HepG2 (cell line): ENCODE measurements at regions not wholly inside any gene's neighbourhood (a gene's known extent, or its start where the extent isn't known, plus 50 kb on each side); places are given as distances from the start of the nearest gene placed in this dataset.
"Not testable (repeated sequence)": the region's sequence is repeated elsewhere in the genome, so short reads cannot be mapped to it uniquely, and the experiment has no call there.

Experiments used
- ATAC-seq: fragments of 200-7000 bp; cut with Tn5 transposase; 3 replicates; pipeline ENCODE4 v1.9.1; 2020; ENCODE audit warnings: mild to moderate bottlenecking, moderate library complexity
- BruUV-seq: library from RNA; stranded (reverse); fragments of 400-500 nt; replicated peaks from 2 replicates; lab custom pipeline; 2021; lab: Mats Ljungman, UMichigan
- CTCF ChIA-PET: fragments of 300-600 bp; formaldehyde crosslinking; extraction: SDS; loops from one replicate; lab custom pipeline; 2021; ENCODE audit warnings: low total read pairs, inconsistent platforms, low intra/inter-chr PET ratio; lab: Yijun Ruan, JAX
- POLR2A ChIA-PET: fragments of 350-600 bp; sonication (Branson Sonifier 250); formaldehyde crosslinking; loops from one replicate; lab custom pipeline; 2020; ENCODE audit warnings: antibody characterized with exemption, inconsistent platforms; lab: Yijun Ruan, JAX
- DNase-seq: peaks from one replicate; pipeline ENCODE4 v3.0.0-alpha.2; 2015; ENCODE audit warnings: low spot score
- FAIRE-seq: peaks from 3 replicates; lab custom pipeline; 2011; peaks lifted over from hg19 to GRCh38; lab: Jason Lieb, UNC
- H2AFZ ChIP-seq: one replicate; pipeline ENCODE4 v1.6.1; 2011; ENCODE audit warnings: low read length, inconsistent platforms
- H3K27ac ChIP-seq: fragments of 300-600 bp; 3 replicates; pipeline ENCODE4 v1.8.0; 2011; ENCODE audit warnings: mixed run types, mild to moderate bottlenecking, mixed read lengths, low read length, inconsistent platforms; ENCODE audit not compliant: insufficient read depth; ENCODE audit errors: extremely low read length
- H3K27me3 ChIP-seq, 2 experiments: fragments of 200-600 bp in 1 of 2; 2 replicates in 1 of 2; 3 replicates in 1 of 2; pipeline versions ENCODE4 v1.6.0 to v1.8.0; 2011; ENCODE audit warnings: low read length in 2 of 2, mild to moderate bottlenecking in 2 of 2, moderate library complexity in 2 of 2, inconsistent platforms in 1 of 2; ENCODE audit not compliant: insufficient read depth in 2 of 2, control insufficient read depth in 1 of 2
- H3K36me3 ChIP-seq, 2 experiments: fragments of 200-600 bp in 1 of 2; replicated peaks in 1 of 2; 2 replicates in 1 of 2; 3 replicates in 1 of 2; pipeline versions ENCODE4 v1.5.1 to v1.8.0; 2011; ENCODE audit warnings: low read length in 2 of 2, inconsistent platforms in 1 of 2; ENCODE audit not compliant: insufficient read depth in 2 of 2, control insufficient read depth in 1 of 2
- H3K4me1 ChIP-seq: 2 replicates; pipeline ENCODE4 v1.5.1; 2012; ENCODE audit warnings: low read length, inconsistent platforms; ENCODE audit not compliant: insufficient read depth
- H3K4me2 ChIP-seq: 2 replicates; pipeline ENCODE4 v1.6.0; 2011; ENCODE audit warnings: low read depth, low read length, inconsistent platforms
- H3K4me3 ChIP-seq, 3 experiments: fragments of 200-600 bp in 1 of 3; sonication (generic), shearing (Covaris generic) in 1 of 3; replicated peaks in 1 of 3; 2 replicates each; pipeline ENCODE4 v1.5.1; 2011 to 2016; ENCODE audit warnings: low read length in 3 of 3, inconsistent platforms in 2 of 3, low read depth in 2 of 3, mild to moderate bottlenecking in 2 of 3, control low read depth in 1 of 3, mixed read lengths in 1 of 3; ENCODE audit not compliant: insufficient read depth in 1 of 3
- H3K79me2 ChIP-seq: one replicate; pipeline ENCODE4 v1.6.1; 2011; ENCODE audit warnings: low read length, inconsistent platforms; ENCODE audit not compliant: insufficient read depth
- H3K9ac ChIP-seq: 2 replicates; pipeline ENCODE4 v1.6.0; 2011; ENCODE audit warnings: mild to moderate bottlenecking, low read depth, low read length, inconsistent platforms; ENCODE audit not compliant: insufficient read depth
- H3K9me3 ChIP-seq: 2 replicates; pipeline ENCODE4 v1.5.1; 2012; ENCODE audit warnings: mild to moderate bottlenecking, low read length
- H4K20me1 ChIP-seq: 2 replicates; pipeline ENCODE4 v1.6.0; 2011; ENCODE audit warnings: inconsistent platforms, mild to moderate bottlenecking, low read length, moderate library complexity; ENCODE audit not compliant: insufficient read depth
- AHR ChIP-seq: IDR thresholded peaks from 2 replicates; pipeline ENCODE4 v1.6.1; 2018; ENCODE audit warnings: missing genetic modification reagents, missing compliant biosample characterization
- ARHGAP35 ChIP-seq: sonication (generic); formaldehyde crosslinking; IDR thresholded peaks from 2 replicates; pipeline ENCODE4 v1.9.0; 2022; ENCODE audit warnings: mild to moderate bottlenecking, inconsistent platforms, moderate library complexity, missing genetic modification reagents, borderline replicate concordance
- NKX3-1 ChIP-seq: sonication (generic); formaldehyde crosslinking; IDR thresholded peaks from 2 replicates; pipeline ENCODE4 v1.5.0; 2020; ENCODE audit warnings: missing genetic modification reagents
- PLRG1 ChIP-seq: fragments of 450-650 bp; conservative IDR thresholded peaks from 2 replicates; pipeline ENCODE4 v1.6.1; 2016
- POLR2AphosphoS2 ChIP-seq: IDR thresholded peaks from 2 replicates; pipeline ENCODE4 v1.6.1; 2011; ENCODE audit warnings: low read depth, low read length, improper control_type of control experiment
- ZNF256 ChIP-seq: sonication (generic); formaldehyde crosslinking; conservative IDR thresholded peaks from 2 replicates; pipeline ENCODE4 v1.4.0; 2020; ENCODE audit warnings: missing genetic modification reagents
- WGBS: methylation state at CpG from one replicate; pipeline ENCODE4 v1.1.6; 2017; ENCODE audit warnings: low lambda C conversion rate; 5-methylcytosine and 5-hydroxymethylcytosine counted together
- in situ Hi-C: cut with HindIII; loops from 2 replicates; pipeline ENCODE4 v1.10.0; 2017; ENCODE audit warnings: low pct_unique_long_range_greater_than_20kb; ENCODE audit not compliant: extremely low pct_ligation_motif_present
- intact Hi-C: fragments of 100-400 bp; cut with micrococcal nuclease; formaldehyde crosslinking; loops from one replicate; pipeline ENCODE4 v1.10.0; 2022; ENCODE audit not compliant: unreplicated experiment
- TF ChIP-seq, protein P1 (sequence below): fragments of 450-650 bp; IDR thresholded peaks from 2 replicates; pipeline ENCODE4 v1.6.1; 2016
- TF ChIP-seq, protein P2 (sequence below): IDR thresholded peaks from 2 replicates; pipeline ENCODE4 v1.6.1; 2016; ENCODE audit warnings: low read depth

DNA sequence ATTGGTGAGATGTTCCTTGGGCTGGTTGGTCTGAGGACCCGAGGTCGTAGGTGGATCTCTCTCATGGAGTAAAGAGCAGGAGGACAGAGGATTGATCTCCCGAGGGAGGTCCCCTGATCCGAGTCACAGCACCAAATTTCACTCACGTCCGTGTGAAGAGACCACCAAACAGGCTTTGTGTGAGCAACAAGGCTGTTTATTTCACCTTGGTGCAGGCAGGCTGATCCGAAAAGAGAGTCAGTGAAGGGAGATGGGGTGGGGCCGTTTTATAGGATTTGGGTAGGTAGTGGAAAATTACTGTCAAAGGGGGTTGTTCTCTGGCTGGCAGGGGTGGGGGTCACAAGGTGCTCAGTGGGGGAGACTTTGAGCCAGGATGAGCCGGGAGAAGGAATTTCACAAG, 97.5 kb upstream of the SLC25A48 start:
- BruUV-seq, POLR2A ChIA-PET, ATAC-seq, H3K4me3 ChIP-seq, intact Hi-C loops, H3K36me3 ChIP-seq, H3K9ac ChIP-seq, H3K9me3 ChIP-seq, H3K79me2 ChIP-seq, FAIRE-seq, H4K20me1 ChIP-seq, H2AFZ ChIP-seq, H3K27ac ChIP-seq, DNase-seq, CTCF ChIA-PET, H3K4me1 ChIP-seq, H3K4me2 ChIP-seq: not testable (repeated sequence)
- 22% methylated on average over 5 of the region's 9 CpGs for WGBS
- peaks cover 0 to 24% of the 10 kb centered on the region in 2 experiments; a peak in 2 of 5 replicates for H3K27me3 ChIP-seq
- in situ Hi-C loops = loop anchor here (25.0 kb wide), 1 partner anchor 275 kb away; the partner anchor contains the start of gene TIFAB

DNA sequence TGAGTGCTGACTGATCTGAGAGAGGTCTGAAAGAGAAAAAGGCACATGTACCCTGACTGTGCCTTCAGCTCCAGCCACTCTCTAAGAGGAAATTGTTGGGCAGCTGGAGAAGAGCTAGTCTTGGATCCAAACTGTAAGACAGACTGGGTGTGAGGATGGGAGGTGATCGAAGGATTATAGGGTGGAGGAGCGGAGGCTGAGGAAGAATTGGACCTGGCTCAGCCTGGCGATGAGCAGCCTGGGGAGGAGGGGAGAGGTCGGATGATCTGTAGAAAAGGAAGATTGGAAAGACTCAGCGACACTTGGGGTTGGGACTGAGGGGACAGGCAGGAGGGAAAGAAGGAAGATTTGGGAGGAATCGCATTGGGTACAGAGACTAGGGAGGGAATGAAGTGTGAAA, 98.6 kb upstream of the SLC25A48 start:
- H3K36me3 ChIP-seq = no peaks in the 10 kb centered on the region
- POLR2A ChIA-PET = no interaction called here
- intact Hi-C loops = no loop called here
- no peaks in the 10 kb centered on the region for H3K79me2 ChIP-seq
- 28% methylated on average over 6 of the region's 6 CpGs for WGBS
- H3K4me1 ChIP-seq = no peaks in the 10 kb centered on the region
- no peak overlapping the region for H3K4me3 ChIP-seq
- in situ Hi-C loops = loop anchor here (25.0 kb wide), 1 partner anchor 274 kb away; the partner anchor contains the start of gene TIFAB
- no TSS peak for BruUV-seq
- CTCF ChIA-PET = no interaction called here
- no peak overlapping the region for H3K9ac ChIP-seq
- peaks cover 0 to 24% of the 10 kb centered on the region in 2 experiments; a peak in 2 of 5 replicates for H3K27me3 ChIP-seq
- TF ChIP-seq ZNF256 (CRISPR knock-in tag) = no peak
- TF ChIP-seq, protein P1, sequence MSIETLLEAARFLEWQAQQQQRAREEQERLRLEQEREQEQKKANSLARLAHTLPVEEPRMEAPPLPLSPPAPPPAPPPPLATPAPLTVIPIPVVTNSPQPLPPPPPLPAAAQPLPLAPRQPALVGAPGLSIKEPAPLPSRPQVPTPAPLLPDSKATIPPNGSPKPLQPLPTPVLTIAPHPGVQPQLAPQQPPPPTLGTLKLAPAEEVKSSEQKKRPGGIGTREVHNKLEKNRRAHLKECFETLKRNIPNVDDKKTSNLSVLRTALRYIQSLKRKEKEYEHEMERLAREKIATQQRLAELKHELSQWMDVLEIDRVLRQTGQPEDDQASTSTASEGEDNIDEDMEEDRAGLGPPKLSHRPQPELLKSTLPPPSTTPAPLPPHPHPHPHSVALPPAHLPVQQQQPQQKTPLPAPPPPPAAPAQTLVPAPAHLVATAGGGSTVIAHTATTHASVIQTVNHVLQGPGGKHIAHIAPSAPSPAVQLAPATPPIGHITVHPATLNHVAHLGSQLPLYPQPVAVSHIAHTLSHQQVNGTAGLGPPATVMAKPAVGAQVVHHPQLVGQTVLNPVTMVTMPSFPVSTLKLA = no peak
- TF ChIP-seq ARHGAP35 = no peak
- TF ChIP-seq PLRG1 = no peak
- no peak for TF ChIP-seq AHR
- no peak for TF ChIP-seq NKX3-1
- TF ChIP-seq POLR2AphosphoS2 = no peak
- TF ChIP-seq, protein P2, sequence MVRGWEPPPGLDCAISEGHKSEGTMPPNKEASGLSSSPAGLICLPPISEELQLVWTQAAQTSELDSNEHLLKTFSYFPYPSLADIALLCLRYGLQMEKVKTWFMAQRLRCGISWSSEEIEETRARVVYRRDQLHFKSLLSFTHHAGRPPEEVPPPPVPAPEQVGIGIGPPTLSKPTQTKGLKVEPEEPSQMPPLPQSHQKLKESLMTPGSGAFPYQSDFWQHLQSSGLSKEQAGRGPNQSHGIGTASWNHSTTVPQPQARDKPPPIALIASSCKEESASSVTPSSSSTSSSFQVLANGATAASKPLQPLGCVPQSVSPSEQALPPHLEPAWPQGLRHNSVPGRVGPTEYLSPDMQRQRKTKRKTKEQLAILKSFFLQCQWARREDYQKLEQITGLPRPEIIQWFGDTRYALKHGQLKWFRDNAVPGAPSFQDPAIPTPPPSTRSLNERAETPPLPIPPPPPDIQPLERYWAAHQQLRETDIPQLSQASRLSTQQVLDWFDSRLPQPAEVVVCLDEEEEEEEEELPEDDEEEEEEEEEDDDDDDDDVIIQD = no peak
- ATAC-seq = no peak
- no peaks in the 10 kb centered on the region for H4K20me1 ChIP-seq
- FAIRE-seq = no peak
- H3K9me3 ChIP-seq = no peaks in the 10 kb centered on the region
- no peak overlapping the region for H3K27ac ChIP-seq
- no peak for DNase-seq
- no peak overlapping the region for H3K4me2 ChIP-seq
- no peak overlapping the region for H2AFZ ChIP-seq

DNA sequence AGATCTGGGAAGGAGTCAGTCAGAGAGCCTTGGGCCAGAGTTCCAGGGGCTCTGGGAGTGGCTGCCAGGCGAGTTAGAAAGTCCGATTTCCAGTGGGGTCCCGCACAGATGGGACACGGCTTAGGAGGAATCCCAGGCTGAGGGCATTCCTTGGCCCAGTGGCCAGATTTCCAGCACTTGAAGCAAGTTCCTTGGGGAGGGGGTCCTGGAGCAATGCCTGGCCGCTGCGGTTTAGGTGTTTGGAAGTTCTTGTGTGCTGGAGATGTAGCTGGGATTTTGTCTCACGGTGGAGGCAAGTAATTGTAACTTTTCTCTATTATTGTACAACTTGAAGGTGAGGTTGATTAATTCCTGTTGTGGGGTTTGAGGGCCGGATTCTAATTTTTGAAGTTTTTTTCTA, 99.5 kb upstream of the SLC25A48 start:
- CTCF ChIA-PET, H3K4me3 ChIP-seq, H3K36me3 ChIP-seq, H4K20me1 ChIP-seq, H3K79me2 ChIP-seq, H2AFZ ChIP-seq, H3K9ac ChIP-seq, H3K9me3 ChIP-seq, H3K4me1 ChIP-seq, H3K27ac ChIP-seq, FAIRE-seq, H3K4me2 ChIP-seq, ATAC-seq, DNase-seq, POLR2A ChIA-PET, intact Hi-C loops, BruUV-seq: not testable (repeated sequence)
- peaks cover 0 to 24% of the 10 kb centered on the region in 2 experiments; a peak in 2 of 5 replicates for H3K27me3 ChIP-seq
- in situ Hi-C loops = loop anchor here (25.0 kb wide), 1 partner anchor 273 kb away; the partner anchor contains the start of gene TIFAB
- 8% methylated on average over 8 of the region's 8 CpGs for WGBS
